Endodermal cell (in vitro differentiated cells): ENCODE measurements at regions not wholly inside any gene's neighbourhood (a gene's known extent, or its start where the extent isn't known, plus 50 kb on each side); places are given as distances from the start of the nearest gene placed in this dataset.

ENCODE experiments used
- DNase-seq: peaks from one replicate; pipeline ENCODE4 v3.0.0-alpha.2; 2017
- H3K27ac ChIP-seq: 2 replicates; pipeline ENCODE4 v1.5.1; 2013; ENCODE audit warnings: mild to moderate bottlenecking, low read depth, low read length, moderate library complexity
- H3K27me3 ChIP-seq: 2 replicates; pipeline ENCODE4 v1.6.1; 2013; ENCODE audit warnings: mild to moderate bottlenecking, low read length, moderate library complexity; ENCODE audit not compliant: insufficient read depth, control insufficient read depth, poor library complexity, severe bottlenecking
- H3K36me3 ChIP-seq: 2 replicates; pipeline ENCODE4 v1.7.0; 2013; ENCODE audit warnings: mild to moderate bottlenecking, low read length, moderate library complexity; ENCODE audit not compliant: control insufficient read depth, insufficient read depth
- H3K4me1 ChIP-seq: one replicate; pipeline ENCODE4 v1.7.0; 2013; ENCODE audit warnings: low read length; ENCODE audit not compliant: control insufficient read depth, insufficient read depth
- H3K4me3 ChIP-seq: 2 replicates; pipeline ENCODE4 v1.5.1; 2013; ENCODE audit warnings: mild to moderate bottlenecking, low read length, moderate library complexity
- H3K9ac ChIP-seq: 2 replicates; pipeline ENCODE4 v1.6.1; 2013; ENCODE audit warnings: mild to moderate bottlenecking, low read length, moderate library complexity; ENCODE audit not compliant: poor library complexity, severe bottlenecking; ENCODE audit errors: extremely low read depth
- H3K9me3 ChIP-seq: 2 replicates; pipeline ENCODE4 v1.6.1; 2013; ENCODE audit warnings: mild to moderate bottlenecking, low read length, moderate library complexity; ENCODE audit not compliant: control insufficient read depth
- H3K27ac Mint-ChIP-seq: 2 replicates; pipeline ENCODE4 v1.8.0; 2020; ENCODE audit warnings: mixed read lengths
- H3K27me3 Mint-ChIP-seq: 2 replicates; pipeline ENCODE4 v1.8.0; 2021; ENCODE audit warnings: mild to moderate bottlenecking, mixed read lengths; ENCODE audit not compliant: insufficient read depth
- H3K36me3 Mint-ChIP-seq: 2 replicates; pipeline ENCODE4 v1.8.0; 2020; ENCODE audit warnings: low read depth, mixed read lengths
- H3K4me1 Mint-ChIP-seq: 2 replicates; pipeline ENCODE4 v1.8.0; 2020; ENCODE audit warnings: mixed read lengths
- H3K4me3 Mint-ChIP-seq: 2 replicates; pipeline ENCODE4 v1.8.0; 2020; ENCODE audit warnings: mild to moderate bottlenecking, moderate library complexity, mixed read lengths
- H3K9me3 Mint-ChIP-seq: 2 replicates; pipeline ENCODE4 v1.8.0; 2020; ENCODE audit warnings: mild to moderate bottlenecking, mixed read lengths
- CTCF ChIP-seq: fragments of 200-600 bp; sonication (generic); conservative IDR thresholded peaks from 2 replicates; pipeline ENCODE4 v1.5.0; 2021; ENCODE audit warnings: antibody characterized with exemption, mild to moderate bottlenecking

DNA sequence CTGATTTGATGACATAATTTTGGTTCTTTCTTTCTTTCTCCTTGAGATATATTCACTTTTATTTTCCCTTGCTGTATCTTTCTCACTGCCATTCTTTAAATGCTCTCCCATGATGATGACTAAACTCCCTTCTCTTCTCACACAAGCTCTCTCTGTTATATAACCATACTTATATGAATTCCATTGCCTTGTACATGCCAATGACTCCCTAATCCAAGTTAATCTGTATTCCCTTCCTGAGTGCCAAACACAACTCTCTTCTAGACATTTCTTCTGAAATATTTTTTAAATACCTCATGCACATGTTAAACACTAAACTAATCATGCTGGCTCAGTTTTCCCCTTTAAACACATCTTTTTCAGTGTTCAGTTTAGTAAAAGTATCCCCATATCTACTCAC lies 62.2 kb upstream of the ST8SIA4 start:
- Mint-ChIP-seq H3K36me3 (no peaks in the 10 kb centered on the region), H3K4me3 (no peak overlapping the region), H3K27ac (no peak overlapping the region), H3K9me3 (no peaks in the 10 kb centered on the region), H3K4me1 (peaks cover 3% of the 10 kb centered on the region), H3K27me3 (no peaks in the 10 kb centered on the region)
- Histone ChIP-seq H3K36me3 (no peaks in the 10 kb centered on the region), H3K27me3 (no peaks in the 10 kb centered on the region), H3K4me3 (no peak overlapping the region), H3K9me3 (peaks cover 6% of the 10 kb centered on the region), H3K27ac (no peak overlapping the region), H3K4me1 (no peaks in the 10 kb centered on the region), H3K9ac (no peak overlapping the region)
- no peak for TF ChIP-seq CTCF
- DNase-seq = no peak
